Panc1 (cell line): ENCODE measurements at regions not wholly inside any gene's neighbourhood (a gene's known extent, or its start where the extent isn't known, plus 50 kb on each side); places are given as distances from the start of the nearest gene placed in this dataset.

Experiments used
- CTCF ChIP-seq: fragments of 450-650 bp; IDR thresholded peaks from 2 replicates; pipeline ENCODE4 v1.5.1; 2017; ENCODE audit warnings: mild to moderate bottlenecking
- REST ChIP-seq, 2 experiments: IDR thresholded peaks; 2 replicates each; pipeline ENCODE4 v1.6.1; 2011 to 2012; ENCODE audit warnings: low read depth in 2 of 2, control low read depth in 1 of 2, low read length in 1 of 2, mild to moderate bottlenecking in 1 of 2, moderate library complexity in 1 of 2; ENCODE audit not compliant: insufficient read depth in 1 of 2

- TF ChIP-seq CTCF (no peak), REST (IDR thresholded peaks at IDR 0.05; ENCODE audit: insufficient read depth in 1 of 2, low read depth in 2 of 2, low read length in 1 of 2) (no peak)
Measured at GRCh38 chr7:131845573-131846314, 289.3 kb upstream of the PODXL start.
